Stimulated activated memory B cell treated with anti-CD40 and anti-IgM and Interleukin-4, amounts not matched to agents 10 μg/mL and 1 μg/mL and 100 μg/mL, for 72 hours (primary cell): ENCODE measurements at regions not wholly inside any gene's neighbourhood (a gene's known extent, or its start where the extent isn't known, plus 50 kb on each side); places are given as distances from the start of the nearest gene placed in this dataset.
A peak's percentile ranks its signal among the peaks of the same experiment; 100 is the strongest.
"Not testable (repeated sequence)": the region's sequence is repeated elsewhere in the genome, so short reads cannot be mapped to it uniquely, and the experiment has no call there.

Experiments used
- ATAC-seq: fragments of 150-1000 bp; cut with Tn5 transposase; 2 replicates; pipeline ENCODE4 v1.10.0; 2021
- H3K27ac Mint-ChIP-seq: one replicate; pipeline ENCODE4 v1.8.0; 2022; ENCODE audit warnings: mild to moderate bottlenecking, mixed read lengths
- H3K27me3 Mint-ChIP-seq: one replicate; pipeline ENCODE4 v1.8.0; 2022; ENCODE audit warnings: mixed read lengths
- H3K36me3 Mint-ChIP-seq: one replicate; pipeline ENCODE4 v1.8.0; 2022; ENCODE audit warnings: mixed read lengths
- H3K4me1 Mint-ChIP-seq: one replicate; pipeline ENCODE4 v1.8.0; 2022; ENCODE audit warnings: mixed read lengths
- H3K4me3 Mint-ChIP-seq: one replicate; pipeline ENCODE4 v1.8.0; 2022; ENCODE audit warnings: mild to moderate bottlenecking, moderate library complexity, mixed read lengths
- H3K9me3 Mint-ChIP-seq: one replicate; pipeline ENCODE4 v1.8.0; 2022; ENCODE audit warnings: mixed read lengths

GRCh38 chr18:55739488-55739887 lies 151.5 kb upstream of the TCF4 start:
- Mint-ChIP-seq H3K27me3 (no peaks in the 10 kb centered on the region), H3K4me1 (no peaks in the 10 kb centered on the region), H3K4me3 (no peak overlapping the region), H3K9me3 (peaks cover under 1% of the 10 kb centered on the region), H3K27ac (no peak overlapping the region), H3K36me3 (no peaks in the 10 kb centered on the region)
- ATAC-seq: no peak

DNA sequence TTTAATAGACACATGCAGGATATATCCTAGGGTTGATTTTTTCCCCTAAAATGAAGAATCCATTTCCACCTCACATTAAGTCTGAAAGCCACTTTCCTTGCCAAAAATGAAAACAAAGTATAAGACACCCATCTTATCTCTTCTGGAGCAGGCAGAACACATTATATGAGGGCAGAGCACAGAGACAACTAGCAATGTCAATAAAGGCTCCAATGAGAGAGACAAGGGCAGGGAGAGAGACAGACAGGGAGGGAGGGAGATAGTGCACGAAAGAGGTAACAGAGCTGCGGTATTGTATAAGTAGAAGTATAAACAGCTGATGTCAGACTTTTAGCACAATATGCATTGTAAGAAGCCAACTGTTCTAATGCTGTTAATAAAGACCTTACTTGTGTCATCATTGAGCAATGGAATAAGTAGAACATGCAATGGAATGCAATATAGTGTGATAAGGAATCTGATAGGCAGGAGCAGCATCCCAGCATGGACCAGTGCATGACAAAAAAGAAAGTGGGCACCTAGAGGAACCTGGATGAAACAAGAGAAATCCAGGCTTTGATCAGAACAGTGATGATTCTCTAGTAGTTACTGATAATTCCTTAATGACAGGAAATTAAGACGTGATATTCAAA lies 150.6 kb upstream of the TCF4 start:
- Mint-ChIP-seq H3K9me3 (peaks cover 7% of the 10 kb centered on the region), H3K27me3 (no peaks in the 10 kb centered on the region), H3K4me1 (no peaks in the 10 kb centered on the region), H3K4me3 (no peak overlapping the region), H3K36me3 (no peaks in the 10 kb centered on the region), H3K27ac (no peak overlapping the region)
- ATAC-seq: no peak

GRCh38 chr18:55737781-55738468 lies 149.9 kb upstream of the TCF4 start:
- no peaks in the 10 kb centered on the region for H3K27me3 Mint-ChIP-seq
- ATAC-seq: no peak
- H3K9me3 Mint-ChIP-seq: peaks cover 7% of the 10 kb centered on the region
- no peaks in the 10 kb centered on the region for H3K4me1 Mint-ChIP-seq
- no peak overlapping the region for H3K27ac Mint-ChIP-seq
- H3K4me3 Mint-ChIP-seq: no peak overlapping the region
- H3K36me3 Mint-ChIP-seq: no peaks in the 10 kb centered on the region

DNA sequence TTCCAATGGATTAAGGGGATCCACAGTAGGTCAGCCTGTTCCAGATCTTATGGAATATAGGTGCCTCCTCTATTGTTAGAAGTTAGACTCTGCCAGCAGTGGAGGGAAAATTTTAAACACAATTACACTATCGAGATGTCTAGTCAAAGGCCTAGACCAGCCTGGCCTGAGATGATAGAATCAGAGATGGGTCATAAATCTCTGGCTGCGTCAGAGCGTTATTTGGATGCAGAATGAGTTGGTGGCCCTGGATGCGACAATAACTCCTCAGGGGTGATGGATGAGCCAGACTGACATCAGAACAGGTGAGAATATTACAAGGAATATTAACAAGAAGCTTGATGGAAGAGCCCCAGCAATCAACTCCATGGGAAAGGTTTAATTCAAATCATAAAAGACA lies 149.3 kb upstream of the TCF4 start:
- H3K4me3 Mint-ChIP-seq: no peak overlapping the region
- no peak for ATAC-seq
- peaks cover 7% of the 10 kb centered on the region for H3K9me3 Mint-ChIP-seq
- peaks cover 2% of the 10 kb centered on the region for H3K4me1 Mint-ChIP-seq
- no peaks in the 10 kb centered on the region for H3K27me3 Mint-ChIP-seq
- no peaks in the 10 kb centered on the region for H3K36me3 Mint-ChIP-seq
- H3K27ac Mint-ChIP-seq: no peak overlapping the region

GRCh38 chr18:55735969-55736368 lies 148.0 kb upstream of the TCF4 start:
- peaks cover 7% of the 10 kb centered on the region for H3K9me3 Mint-ChIP-seq
- H3K4me3 Mint-ChIP-seq: no peak overlapping the region
- no peak for ATAC-seq
- H3K27ac Mint-ChIP-seq: no peak overlapping the region
- peaks cover 6% of the 10 kb centered on the region for H3K4me1 Mint-ChIP-seq
- H3K36me3 Mint-ChIP-seq: no peaks in the 10 kb centered on the region
- no peaks in the 10 kb centered on the region for H3K27me3 Mint-ChIP-seq

- Mint-ChIP-seq H3K27me3 (no peaks in the 10 kb centered on the region), H3K27ac (no peak overlapping the region), H3K36me3 (no peaks in the 10 kb centered on the region), H3K4me1 (peaks cover 6% of the 10 kb centered on the region), H3K4me3 (no peak overlapping the region), H3K9me3 (peaks cover 7% of the 10 kb centered on the region)
- ATAC-seq: no peak
Measured at GRCh38 chr18:55735199-55735855, 147.3 kb upstream of the TCF4 start.

- no peak overlapping the region for H3K27ac Mint-ChIP-seq
- H3K27me3 Mint-ChIP-seq: no peaks in the 10 kb centered on the region
- no peak overlapping the region for H3K4me3 Mint-ChIP-seq
Measured at GRCh38 chr18:55732227-55733106, 144.5 kb upstream of the TCF4 start.

DNA sequence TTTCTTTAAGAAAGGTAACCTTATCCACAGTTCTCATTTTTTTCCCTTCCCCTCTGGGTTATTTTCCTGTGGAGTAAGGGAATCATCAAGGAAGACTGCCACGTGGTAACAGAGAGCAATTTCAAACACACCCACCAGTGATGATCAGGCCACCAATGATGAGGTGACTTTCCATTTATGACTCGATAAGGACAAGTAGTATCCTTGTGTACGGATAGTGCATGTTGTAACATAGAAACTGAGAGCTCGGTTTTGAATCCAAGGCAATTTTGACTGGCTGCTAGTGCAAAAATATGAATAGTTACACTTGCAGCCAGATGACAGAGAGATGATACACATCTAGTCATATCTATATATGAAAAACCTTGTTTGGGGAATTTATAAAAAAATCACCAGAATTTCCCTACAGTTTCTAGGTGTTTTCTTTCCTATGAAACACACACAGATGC lies 143.6 kb upstream of the TCF4 start:
- ATAC-seq: peak; percentile 48
- H3K36me3 Mint-ChIP-seq: no peaks in the 10 kb centered on the region
- H3K4me3 Mint-ChIP-seq: no peak overlapping the region
- H3K27me3 Mint-ChIP-seq: no peaks in the 10 kb centered on the region
- H3K9me3 Mint-ChIP-seq: peaks cover 9% of the 10 kb centered on the region
- no peak overlapping the region for H3K27ac Mint-ChIP-seq
- H3K4me1 Mint-ChIP-seq: peaks cover 6% of the 10 kb centered on the region

More at GRCh38 chr18:55732227-55733106, 144.5 kb upstream of the TCF4 start:
- Mint-ChIP-seq H3K4me1 (peaks cover 6% of the 10 kb centered on the region), H3K36me3 (no peaks in the 10 kb centered on the region), H3K9me3 (peaks cover 7% of the 10 kb centered on the region)
- ATAC-seq: no peak

- H3K4me1 Mint-ChIP-seq, H3K27ac Mint-ChIP-seq, ATAC-seq, H3K4me3 Mint-ChIP-seq, H3K36me3 Mint-ChIP-seq, H3K9me3 Mint-ChIP-seq, H3K27me3 Mint-ChIP-seq: not testable (repeated sequence)
Measured at GRCh38 chr18:55721006-55721405, 133.0 kb upstream of the TCF4 start.

- Mint-ChIP-seq H3K9me3 (peaks cover 22% of the 10 kb centered on the region), H3K4me1 (no peaks in the 10 kb centered on the region), H3K36me3 (peaks cover 12% of the 10 kb centered on the region), H3K27ac (no peak overlapping the region), H3K27me3 (no peaks in the 10 kb centered on the region), H3K4me3 (no peak overlapping the region)
- no peak for ATAC-seq
Measured at GRCh38 chr18:55713707-55714106, 125.7 kb upstream of the TCF4 start.

- ATAC-seq: no peak
- H3K27ac Mint-ChIP-seq: no peak overlapping the region
- H3K27me3 Mint-ChIP-seq: no peaks in the 10 kb centered on the region
- peaks cover 6% of the 10 kb centered on the region for H3K36me3 Mint-ChIP-seq
- no peak overlapping the region for H3K4me3 Mint-ChIP-seq
- H3K4me1 Mint-ChIP-seq: no peaks in the 10 kb centered on the region
- peaks cover 13% of the 10 kb centered on the region for H3K9me3 Mint-ChIP-seq
Measured at GRCh38 chr18:55706898-55707297, 118.9 kb upstream of the TCF4 start.

GRCh38 chr18:55699233-55699765 lies 111.3 kb upstream of the TCF4 start:
- ATAC-seq: no peak
- Mint-ChIP-seq H3K4me3 (no peak overlapping the region), H3K4me1 (no peaks in the 10 kb centered on the region), H3K9me3 (peaks cover 3% of the 10 kb centered on the region), H3K36me3 (no peaks in the 10 kb centered on the region), H3K27me3 (no peaks in the 10 kb centered on the region), H3K27ac (no peak overlapping the region)

GRCh38 chr18:55696811-55697210 lies 108.8 kb upstream of the TCF4 start:
- no peak for ATAC-seq
- H3K36me3 Mint-ChIP-seq: no peaks in the 10 kb centered on the region
- no peak overlapping the region for H3K4me3 Mint-ChIP-seq
- H3K9me3 Mint-ChIP-seq: no peaks in the 10 kb centered on the region
- no peaks in the 10 kb centered on the region for H3K27me3 Mint-ChIP-seq
- no peak overlapping the region for H3K27ac Mint-ChIP-seq
- no peaks in the 10 kb centered on the region for H3K4me1 Mint-ChIP-seq

DNA sequence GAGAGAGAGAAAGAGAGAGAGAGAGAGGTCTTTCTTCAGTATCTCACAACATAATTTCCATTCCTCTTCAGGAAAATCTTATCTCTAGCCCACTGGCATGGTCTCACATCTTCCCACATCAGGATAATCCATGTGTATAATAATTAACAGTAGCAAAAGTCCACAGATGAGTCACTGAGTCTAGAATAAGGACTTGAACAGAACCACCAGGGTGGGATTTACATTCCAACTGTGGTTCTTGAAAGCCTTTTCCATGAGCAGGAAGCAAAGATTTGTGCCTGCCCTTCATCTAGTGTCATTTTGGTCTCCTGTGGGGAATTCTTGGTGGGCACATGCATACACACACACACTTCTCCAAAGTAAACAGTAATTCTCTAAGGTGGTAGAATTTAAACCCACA lies 107.1 kb upstream of the TCF4 start:
- Mint-ChIP-seq H3K36me3 (no peaks in the 10 kb centered on the region), H3K27ac (no peak overlapping the region), H3K9me3 (no peaks in the 10 kb centered on the region)

GRCh38 chr18:55694291-55694690 lies 106.3 kb upstream of the TCF4 start:
- Mint-ChIP-seq H3K4me3 (no peak overlapping the region), H3K27me3 (peaks cover 10% of the 10 kb centered on the region), H3K4me1 (no peaks in the 10 kb centered on the region), H3K9me3 (no peaks in the 10 kb centered on the region), H3K36me3 (no peaks in the 10 kb centered on the region), H3K27ac (no peak overlapping the region)
- ATAC-seq: no peak

More for the DNA sequence above, 107.1 kb upstream of the TCF4 start:
- Mint-ChIP-seq H3K27me3 (peaks cover 6% of the 10 kb centered on the region), H3K4me3 (no peak overlapping the region), H3K4me1 (no peaks in the 10 kb centered on the region)
- no peak for ATAC-seq
